G401.6 (cell line): ENCODE measurements at regions not wholly inside any gene's neighbourhood (a gene's known extent, or its start where the extent isn't known, plus 50 kb on each side); places are given as distances from the start of the nearest gene placed in this dataset.
"Not testable (repeated sequence)": the region's sequence is repeated elsewhere in the genome, so short reads cannot be mapped to it uniquely, and the experiment has no call there.

Experiments used
- FAIRE-seq: peaks from 2 replicates; lab custom pipeline; 2012; peaks lifted over from hg19 to GRCh38; lab: Jason Lieb, UNC

- FAIRE-seq: not testable (repeated sequence)
Measured at GRCh38 chr9:22225856-22226255, 216.8 kb upstream of the CDKN2B start.

GRCh38 chr9:22227986-22228385 is 218.6 kb upstream of the DMRTA1 start:
- peak; percentile 75 for FAIRE-seq

- FAIRE-seq: no peak
Measured at GRCh38 chr9:22228542-22228941, 218.1 kb upstream of the DMRTA1 start.

GRCh38 chr9:22229069-22229468 is 217.6 kb upstream of the DMRTA1 start:
- FAIRE-seq: no peak

GRCh38 chr9:22231309-22231708 is 215.3 kb upstream of the DMRTA1 start:
- FAIRE-seq: not testable (repeated sequence)

- no peak for FAIRE-seq
Measured at GRCh38 chr9:22232971-22233370, 213.7 kb upstream of the DMRTA1 start.

GRCh38 chr9:22237497-22238363 is 208.9 kb upstream of the DMRTA1 start:
- no peak for FAIRE-seq

GRCh38 chr9:22238809-22239684 is 207.6 kb upstream of the DMRTA1 start:
- FAIRE-seq: peak; percentile 93

- FAIRE-seq: no peak
Measured at GRCh38 chr9:22240619-22241018, 206.0 kb upstream of the DMRTA1 start.

GRCh38 chr9:22241024-22241423 is 205.6 kb upstream of the DMRTA1 start:
- no peak for FAIRE-seq

GRCh38 chr9:22241611-22242010 is 205.0 kb upstream of the DMRTA1 start:
- no peak for FAIRE-seq

- peak; percentile 60 for FAIRE-seq
Measured at GRCh38 chr9:22244139-22245011, 202.2 kb upstream of the DMRTA1 start.

- FAIRE-seq: no peak
Measured at GRCh38 chr9:22255337-22255736, 191.3 kb upstream of the DMRTA1 start.

GRCh38 chr9:22256381-22256780 is 190.2 kb upstream of the DMRTA1 start:
- FAIRE-seq: no peak

GRCh38 chr9:22257026-22257816 is 189.4 kb upstream of the DMRTA1 start:
- FAIRE-seq: no peak

- no peak for FAIRE-seq
Measured at GRCh38 chr9:22265038-22265437, 181.6 kb upstream of the DMRTA1 start.

GRCh38 chr9:22265534-22265933 is 181.1 kb upstream of the DMRTA1 start:
- no peak for FAIRE-seq

GRCh38 chr9:22274477-22274876 is 172.1 kb upstream of the DMRTA1 start:
- no peak for FAIRE-seq

- no peak for FAIRE-seq
Measured at GRCh38 chr9:22278426-22278825, 168.2 kb upstream of the DMRTA1 start.

- FAIRE-seq: no peak
Measured at GRCh38 chr9:22279636-22280035, 167.0 kb upstream of the DMRTA1 start.

GRCh38 chr9:22285066-22285465 is 161.6 kb upstream of the DMRTA1 start:
- no peak for FAIRE-seq
